Astrocyte (in vitro differentiated cells and primary cell): ENCODE measurements at regions not wholly inside any gene's neighbourhood (a gene's known extent, or its start where the extent isn't known, plus 50 kb on each side); places are given as distances from the start of the nearest gene placed in this dataset.

Source experiments
- DNase-seq: peaks from one replicate; pipeline ENCODE4 v3.0.0-alpha.2; 2010; ENCODE audit warnings: low read depth
- FAIRE-seq: peaks from 2 replicates; lab custom pipeline; 2011; peaks lifted over from hg19 to GRCh38; lab: Jason Lieb, UNC
- H2AFZ ChIP-seq: 2 replicates; pipeline ENCODE4 v1.6.0; 2012; ENCODE audit warnings: low read depth, low read length, inconsistent platforms
- H3K27ac ChIP-seq: 2 replicates; pipeline ENCODE4 v1.5.1; 2011; ENCODE audit warnings: low read depth, low read length, inconsistent platforms
- H3K27me3 ChIP-seq: 2 replicates; pipeline ENCODE4 v1.6.0; 2011; ENCODE audit warnings: low read length, inconsistent platforms; ENCODE audit not compliant: insufficient read depth
- H3K36me3 ChIP-seq: 2 replicates; pipeline ENCODE4 v1.5.1; 2011; ENCODE audit warnings: low read length, inconsistent platforms; ENCODE audit not compliant: insufficient read depth
- H3K4me1 ChIP-seq: 2 replicates; pipeline ENCODE4 v1.5.1; 2011; ENCODE audit warnings: low read length, inconsistent platforms; ENCODE audit not compliant: insufficient read depth
- H3K4me2 ChIP-seq: 2 replicates; pipeline ENCODE4 v1.6.0; 2012; ENCODE audit warnings: low read length, inconsistent platforms
- H3K4me3 ChIP-seq: 2 replicates; pipeline ENCODE4 v1.5.1; 2011; ENCODE audit warnings: low read depth, mild to moderate bottlenecking, low read length, inconsistent platforms; ENCODE audit not compliant: insufficient read depth
- H3K79me2 ChIP-seq: 2 replicates; pipeline ENCODE4 v1.6.0; 2012; ENCODE audit warnings: mild to moderate bottlenecking, low read length, inconsistent platforms; ENCODE audit not compliant: insufficient read depth
- H3K9ac ChIP-seq: 2 replicates; pipeline ENCODE4 v1.6.0; 2012; ENCODE audit warnings: mild to moderate bottlenecking, low read length, inconsistent platforms
- H3K9me3 ChIP-seq: 2 replicates; pipeline ENCODE4 v1.5.1; 2012; ENCODE audit warnings: low read depth, mild to moderate bottlenecking, low read length, inconsistent platforms; ENCODE audit not compliant: insufficient read depth
- H4K20me1 ChIP-seq: 2 replicates; pipeline ENCODE4 v1.6.0; 2012; ENCODE audit warnings: low read length, inconsistent platforms; ENCODE audit not compliant: insufficient read depth
- H3K27ac Mint-ChIP-seq: one replicate; pipeline ENCODE4 v1.8.0; 2021; ENCODE audit warnings: mild to moderate bottlenecking, mixed read lengths; ENCODE audit not compliant: unreplicated experiment
- H3K27me3 Mint-ChIP-seq: one replicate; pipeline ENCODE4 v1.8.0; 2021; ENCODE audit warnings: low read depth, mixed read lengths; ENCODE audit not compliant: unreplicated experiment
- H3K36me3 Mint-ChIP-seq: one replicate; pipeline ENCODE4 v1.8.0; 2021; ENCODE audit warnings: low read depth, mixed read lengths; ENCODE audit not compliant: unreplicated experiment
- H3K4me1 Mint-ChIP-seq: one replicate; pipeline ENCODE4 v1.8.0; 2021; ENCODE audit warnings: low read depth, mixed read lengths; ENCODE audit not compliant: unreplicated experiment
- H3K4me3 Mint-ChIP-seq: one replicate; pipeline ENCODE4 v1.8.0; 2021; ENCODE audit warnings: mild to moderate bottlenecking, moderate library complexity, mixed read lengths; ENCODE audit not compliant: unreplicated experiment
- H3K9me3 Mint-ChIP-seq: one replicate; pipeline ENCODE4 v1.8.0; 2021; ENCODE audit warnings: mild to moderate bottlenecking, mixed read lengths; ENCODE audit not compliant: unreplicated experiment
- CTCF ChIP-seq: IDR thresholded peaks from 2 replicates; pipeline ENCODE4 v1.5.1; 2011; ENCODE audit warnings: low read depth, mild to moderate bottlenecking, inconsistent platforms, low read length, moderate library complexity; ENCODE audit not compliant: insufficient read depth
- EZH2 ChIP-seq: IDR thresholded peaks from 2 replicates; pipeline ENCODE4 v1.6.1; 2012; ENCODE audit warnings: mild to moderate bottlenecking, low read length, inconsistent platforms; ENCODE audit not compliant: insufficient read depth

GRCh38 chr20:4084096-4084495, 64.5 kb upstream of the SMOX start:
- Mint-ChIP-seq H3K27ac (peak overlapping the region; percentile 16), H3K4me1 (peaks cover 7% of the 10 kb centered on the region), H3K36me3 (peaks cover 3% of the 10 kb centered on the region), H3K4me3 (no peak overlapping the region), H3K27me3 (no peaks in the 10 kb centered on the region), H3K9me3 (no peaks in the 10 kb centered on the region)
- TF ChIP-seq CTCF, result no peak
- no peak for TF ChIP-seq EZH2
- peaks cover 14% of the 10 kb centered on the region for H3K4me1 ChIP-seq
- no peak for DNase-seq
- no peaks in the 10 kb centered on the region for H3K36me3 ChIP-seq
- H2AFZ ChIP-seq, result no peak overlapping the region
- no peaks in the 10 kb centered on the region for H3K79me2 ChIP-seq
- H3K4me2 ChIP-seq, result no peak overlapping the region
- H3K27ac ChIP-seq, result no peak overlapping the region
- H4K20me1 ChIP-seq, result no peaks in the 10 kb centered on the region
- H3K4me3 ChIP-seq, result no peak overlapping the region
- H3K27me3 ChIP-seq, result no peaks in the 10 kb centered on the region
- no peak for FAIRE-seq
- H3K9ac ChIP-seq, result no peak overlapping the region
- no peaks in the 10 kb centered on the region for H3K9me3 ChIP-seq

GRCh38 chr20:4083098-4083865, 65.3 kb upstream of the SMOX start:
- Histone ChIP-seq H3K27me3 (no peaks in the 10 kb centered on the region), H4K20me1 (no peaks in the 10 kb centered on the region), H3K9ac (no peak overlapping the region), H3K36me3 (no peaks in the 10 kb centered on the region), H3K9me3 (no peaks in the 10 kb centered on the region), H2AFZ (no peak overlapping the region), H3K79me2 (no peaks in the 10 kb centered on the region), H3K4me3 (no peak overlapping the region), H3K4me2 (peak overlapping the region; percentile 52), H3K27ac (peak overlapping the region; percentile 44), H3K4me1 (peaks cover 14% of the 10 kb centered on the region)
- no peaks in the 10 kb centered on the region for H3K27me3 Mint-ChIP-seq
- DNase-seq (no peak), FAIRE-seq (no peak)
- H3K9me3 Mint-ChIP-seq, result no peaks in the 10 kb centered on the region
- H3K4me1 Mint-ChIP-seq, result peaks cover 7% of the 10 kb centered on the region
- no peak overlapping the region for H3K4me3 Mint-ChIP-seq
- H3K27ac Mint-ChIP-seq, result peak overlapping the region; percentile 16
- no peak for TF ChIP-seq EZH2
- TF ChIP-seq CTCF, result no peak
- peaks cover 3% of the 10 kb centered on the region for H3K36me3 Mint-ChIP-seq

GRCh38 chr20:4082406-4083097, 66.1 kb upstream of the SMOX start:
- Mint-ChIP-seq H3K27me3 (no peaks in the 10 kb centered on the region), H3K4me1 (peaks cover 4% of the 10 kb centered on the region), H3K36me3 (peaks cover 3% of the 10 kb centered on the region), H3K4me3 (no peak overlapping the region), H3K27ac (peak overlapping the region; percentile 56), H3K9me3 (no peaks in the 10 kb centered on the region)
- H3K27me3 ChIP-seq, result no peaks in the 10 kb centered on the region
- no peak for TF ChIP-seq EZH2
- no peak for TF ChIP-seq CTCF
- peaks cover 14% of the 10 kb centered on the region for H3K4me1 ChIP-seq
- peak overlapping the region; percentile 83 for H2AFZ ChIP-seq
- DNase-seq (peak; percentile 81), FAIRE-seq (peak; percentile 50)
- peak overlapping the region; percentile 89 for H3K4me2 ChIP-seq
- H3K4me3 ChIP-seq, result peak overlapping the region; percentile 45
- H3K36me3 ChIP-seq, result no peaks in the 10 kb centered on the region
- H4K20me1 ChIP-seq, result no peaks in the 10 kb centered on the region
- H3K79me2 ChIP-seq, result no peaks in the 10 kb centered on the region
- H3K27ac ChIP-seq, result peak overlapping the region; percentile 93
- no peaks in the 10 kb centered on the region for H3K9me3 ChIP-seq
- peak overlapping the region; percentile 76 for H3K9ac ChIP-seq
